Limb (tissue), 2 donors: ENCODE measurements at regions not wholly inside any gene's neighbourhood (a gene's known extent, or its start where the extent isn't known, plus 50 kb on each side); places are given as distances from the start of the nearest gene placed in this dataset.
A peak's percentile ranks its signal among the peaks of the same experiment; 100 is the strongest.
"Not testable (repeated sequence)": the region's sequence is repeated elsewhere in the genome, so short reads cannot be mapped to it uniquely, and the experiment has no call there.

Experiments used
- DNase-seq, 2 donors: peaks; one replicate each; pipeline ENCODE4 v3.0.0-alpha.2; 2016; ENCODE audit errors: extremely low spot score in 2 of 2

DNA sequence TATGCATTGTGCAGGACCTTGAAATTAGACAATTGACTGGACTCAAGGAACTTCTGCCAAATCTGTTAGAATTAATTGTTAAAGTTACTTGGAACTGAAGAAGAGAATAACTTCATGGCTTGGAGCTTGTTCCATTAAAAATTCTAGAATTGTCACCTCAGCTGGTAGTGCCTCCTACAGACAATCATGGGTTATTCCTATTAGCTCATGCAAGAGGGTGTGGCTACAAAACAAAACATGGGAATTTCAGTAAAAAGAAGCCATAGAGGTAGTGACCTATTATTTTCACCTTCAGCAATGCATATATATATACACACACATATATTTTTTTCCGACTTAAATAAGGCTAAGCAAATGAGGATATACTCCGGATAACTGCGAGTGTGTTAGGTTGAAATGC is 181.9 kb upstream of the DTNA start:
- DNase-seq, result no peak

DNA sequence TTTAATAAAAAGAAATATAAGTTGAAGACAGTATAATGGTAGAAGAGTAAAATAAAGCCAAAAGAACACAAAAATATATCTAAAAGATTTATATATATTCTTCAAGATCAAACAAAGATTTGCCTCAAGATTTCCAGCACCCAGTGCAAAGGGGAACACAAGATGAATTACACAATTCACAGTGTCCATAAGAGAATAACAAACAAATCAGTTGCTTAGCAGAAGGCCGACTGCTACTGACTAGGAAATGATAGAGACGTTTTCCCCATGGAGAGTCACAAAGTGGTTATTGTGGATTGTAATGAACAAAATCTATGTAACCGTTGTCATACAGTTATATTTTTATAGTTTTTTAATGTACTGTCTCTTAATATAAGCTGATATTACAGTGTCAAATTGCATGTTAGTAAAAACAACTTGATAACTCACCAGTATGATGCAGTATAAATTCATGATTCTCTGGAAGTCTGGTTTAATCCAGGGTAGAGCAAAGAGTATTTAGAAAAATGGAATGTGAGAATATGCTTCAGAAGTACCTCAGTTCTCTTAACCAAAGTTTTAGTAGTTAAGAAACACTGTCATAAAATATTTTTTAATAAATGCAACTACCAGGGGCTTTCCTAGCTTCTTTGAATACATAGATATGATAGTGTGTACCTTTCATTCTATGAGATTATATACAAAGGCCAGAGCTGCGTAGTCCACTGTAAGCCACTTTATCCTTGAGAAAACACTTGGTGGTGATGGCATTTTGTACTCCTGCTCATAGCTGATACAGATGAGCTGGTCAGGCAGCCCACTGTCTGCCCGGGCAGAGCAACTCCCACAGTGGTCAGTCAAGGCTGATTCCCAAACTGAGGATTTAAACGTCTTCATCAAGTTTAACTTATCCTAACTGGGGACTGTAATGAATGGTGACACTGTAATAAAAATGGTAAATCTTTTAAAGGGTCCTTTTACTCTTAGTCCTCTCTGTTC is 180.5 kb upstream of the DTNA start:
- DNase-seq, result no peak

GRCh38 chr18:34531110-34531509 is 179.0 kb upstream of the DTNA start:
- no peak for DNase-seq

GRCh38 chr18:34534642-34535041 is 175.5 kb upstream of the DTNA start:
- DNase-seq, result not testable (repeated sequence)

DNA sequence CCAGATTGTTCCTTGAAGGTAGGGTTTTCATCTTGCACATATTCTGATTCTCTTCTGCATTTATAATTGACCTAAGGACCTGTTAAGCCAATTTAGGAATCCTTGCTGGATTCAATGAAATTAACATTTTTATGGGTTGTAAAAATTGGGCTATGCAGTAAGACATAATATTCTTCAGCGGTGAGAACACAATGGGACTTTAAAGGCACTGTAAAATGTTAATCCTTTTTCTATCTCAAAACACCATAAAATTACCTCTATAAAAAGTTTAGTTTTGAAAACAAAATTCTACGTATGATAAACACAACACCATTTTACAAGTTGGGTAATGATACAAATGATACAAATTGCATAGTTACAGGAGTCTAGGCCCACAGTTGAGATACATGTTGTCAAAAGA is 169.2 kb upstream of the DTNA start:
- DNase-seq, result no peak

- DNase-seq, result no peak
These were observed 167.5 kb upstream of the DTNA start for GRCh38 chr18:34542625-34543024.

GRCh38 chr18:34543356-34543755 is 166.7 kb upstream of the DTNA start:
- no peak for DNase-seq

GRCh38 chr18:34543945-34544344 is 166.2 kb upstream of the DTNA start:
- DNase-seq, result no peak

GRCh38 chr18:34544930-34545329 is 165.2 kb upstream of the DTNA start:
- DNase-seq, result no peak

- no peak for DNase-seq
These were observed 161.8 kb upstream of the DTNA start for GRCh38 chr18:34548120-34548972.

DNA sequence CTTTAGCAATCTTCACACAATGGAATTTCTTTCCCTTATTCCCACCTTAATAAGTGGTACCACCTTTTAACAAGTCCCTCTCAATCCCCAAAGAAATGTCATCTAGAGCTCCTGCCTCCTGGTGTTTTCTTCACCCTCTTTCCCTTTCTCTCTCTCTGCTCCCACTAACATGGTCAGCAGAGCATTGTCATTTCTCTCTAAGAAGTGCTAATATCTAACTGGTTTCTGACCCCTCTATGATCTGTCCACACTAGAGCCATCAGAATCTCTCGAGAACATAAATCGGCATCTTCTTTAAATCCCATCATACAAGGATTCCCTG is 161.2 kb upstream of the DTNA start:
- no peak for DNase-seq

DNA sequence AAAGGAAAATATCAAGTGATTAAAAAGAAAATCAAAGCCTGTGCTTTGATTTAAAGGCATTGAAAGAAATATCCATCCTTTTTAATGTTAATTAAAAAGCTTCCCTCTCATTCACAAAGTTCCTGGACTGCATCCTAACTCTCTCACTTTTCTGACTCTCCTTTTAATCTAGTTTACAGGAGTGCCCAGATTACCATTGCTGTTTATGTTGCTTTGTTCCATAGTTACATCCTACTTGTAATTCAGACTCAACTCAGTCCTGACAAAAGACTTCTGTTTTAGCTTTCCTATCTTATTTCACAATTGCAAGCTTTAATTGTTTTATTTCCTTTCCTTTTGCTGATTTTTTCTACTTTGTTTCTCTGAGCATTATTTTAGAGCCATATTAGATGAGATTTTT is 160.7 kb upstream of the DTNA start:
- DNase-seq, result no peak

DNA sequence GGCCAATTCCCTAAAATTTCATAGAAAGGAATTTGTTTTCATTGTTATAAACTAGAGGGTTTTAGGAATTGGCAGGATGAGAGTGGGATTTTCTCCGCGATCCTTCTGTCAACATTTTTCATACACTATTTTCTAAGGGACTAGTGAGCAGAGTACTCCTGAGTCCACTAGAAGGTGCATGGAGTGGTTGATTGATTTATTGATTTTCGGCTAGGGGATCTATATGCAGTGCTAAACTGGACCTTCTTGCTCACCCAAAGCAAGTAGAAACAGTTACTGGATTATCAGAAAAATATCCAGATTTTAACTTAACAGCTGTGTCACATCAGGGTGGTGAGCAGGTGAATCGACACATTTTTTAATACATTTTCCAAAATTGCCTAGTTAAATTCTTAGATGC is 159.9 kb upstream of the DTNA start:
- DNase-seq, result no peak

DNA sequence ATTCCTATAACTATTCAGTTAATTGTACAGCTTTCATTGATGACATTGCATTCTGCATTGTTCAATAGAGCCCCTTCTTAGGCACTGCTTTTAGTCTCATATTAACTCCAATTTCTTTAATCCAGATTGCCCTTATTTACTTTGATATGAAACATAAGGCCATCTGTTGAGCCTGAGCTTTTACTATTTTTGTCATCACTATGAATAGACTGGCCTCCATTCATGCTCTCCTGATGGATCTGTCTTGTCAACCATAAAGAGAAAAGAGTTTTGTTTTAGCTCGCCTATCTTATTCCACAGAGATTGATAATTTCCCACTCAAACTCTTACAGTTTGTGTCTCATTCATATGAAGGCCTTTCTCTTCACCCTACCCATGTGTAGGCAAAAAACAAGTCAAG is 159.2 kb upstream of the DTNA start:
- no peak for DNase-seq

GRCh38 chr18:34551824-34552223 is 158.3 kb upstream of the DTNA start:
- no peak for DNase-seq

DNA sequence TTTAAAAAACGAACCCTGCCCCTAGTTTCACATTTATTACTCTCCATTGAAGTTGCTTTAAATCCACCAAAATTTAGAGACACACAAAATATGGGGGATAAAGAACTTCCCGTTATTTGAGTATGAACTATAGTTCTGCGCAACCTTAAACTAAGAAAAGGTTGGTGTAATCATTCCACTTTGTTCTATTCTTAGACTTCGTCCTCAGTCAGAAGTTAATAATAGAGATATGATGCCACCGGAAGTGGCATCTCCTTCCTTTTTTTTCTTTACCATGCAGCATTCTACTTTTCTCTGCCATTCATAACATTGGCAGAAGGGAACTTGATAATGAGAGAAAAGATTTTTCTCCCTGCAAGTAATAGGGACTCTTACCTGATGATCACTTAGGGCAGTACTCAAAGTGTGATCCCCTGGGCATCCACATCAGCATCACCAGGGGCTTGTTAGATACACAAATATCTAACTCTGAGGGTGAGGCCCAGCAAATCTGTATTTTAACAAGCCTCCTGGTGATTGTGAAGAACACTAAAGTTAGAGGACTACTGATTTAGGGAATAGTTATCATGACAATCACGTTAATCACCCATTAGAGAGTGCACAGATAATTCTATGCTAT is 147.7 kb upstream of the DTNA start:
- DNase-seq, result no peak

DNA sequence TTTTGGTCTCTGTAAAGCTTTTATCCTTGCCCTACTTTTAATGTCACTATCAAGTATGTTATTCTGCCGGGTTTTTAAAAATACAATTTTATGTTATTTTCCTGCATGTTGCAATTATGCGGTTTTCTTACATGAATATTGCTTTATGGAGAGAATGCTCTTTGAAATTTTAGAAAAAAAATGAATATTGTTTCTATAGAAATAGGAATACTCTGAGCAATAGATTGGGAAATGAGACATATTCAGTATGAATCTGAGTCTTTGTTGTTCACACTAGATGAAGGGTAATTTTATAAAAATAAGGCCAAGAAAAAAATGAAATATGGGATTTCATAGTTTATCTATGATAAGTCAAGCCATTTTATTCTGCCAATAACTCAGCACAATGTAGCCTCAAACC is 142.2 kb upstream of the DTNA start:
- no peak for DNase-seq

- no peak for DNase-seq
These were observed 133.5 kb upstream of the DTNA start for GRCh38 chr18:34576622-34577021.

DNA sequence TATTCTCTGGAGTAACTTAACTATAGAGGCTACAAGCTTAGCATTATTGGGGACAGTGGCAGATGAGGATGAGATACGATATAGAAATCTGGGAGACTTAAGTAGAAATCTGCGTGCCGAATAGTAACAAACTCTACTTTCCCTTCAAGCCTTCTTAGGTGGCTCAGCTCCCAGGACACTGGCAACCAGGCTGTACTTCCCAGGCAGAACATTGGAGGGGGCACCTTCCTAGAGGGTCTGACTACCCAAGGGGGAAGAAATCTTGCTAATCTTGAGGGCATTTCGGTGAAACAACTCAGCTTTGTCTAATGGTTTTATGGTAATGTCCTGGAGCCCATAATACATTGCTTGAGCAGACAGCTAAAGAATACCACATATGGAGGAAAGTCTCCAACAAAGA is 126.2 kb upstream of the DTNA start:
- no peak for DNase-seq

DNA sequence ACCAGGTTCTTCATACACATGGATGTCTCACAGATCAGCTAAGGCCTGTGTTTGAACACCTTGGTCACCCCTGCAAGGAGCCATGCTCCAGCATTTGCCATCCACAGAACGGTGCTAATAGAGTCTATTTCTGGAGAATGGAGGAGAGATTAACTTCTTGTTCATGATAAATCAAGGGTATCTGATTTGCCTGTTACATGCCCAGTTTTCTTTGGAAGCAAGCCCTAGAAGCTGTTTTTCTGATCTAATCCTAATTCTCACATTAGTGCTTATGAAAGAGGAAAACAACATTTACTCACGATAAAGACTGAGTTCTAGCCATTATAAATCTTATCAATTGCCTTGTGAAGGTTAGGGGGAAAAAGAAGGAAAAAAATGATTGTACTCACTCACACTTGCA is 119.6 kb upstream of the DTNA start:
- DNase-seq, result no peak

- peak in 1 of 2 donors; percentile 27 for DNase-seq
These were observed 118.1 kb upstream of the DTNA start for GRCh38 chr18:34591920-34592444.

- DNase-seq, result no peak
These were observed 117.6 kb upstream of the DTNA start for GRCh38 chr18:34592481-34592880.
